OCI-LY3 (cell line): ENCODE measurements at regions not wholly inside any gene's neighbourhood (a gene's known extent, or its start where the extent isn't known, plus 50 kb on each side); places are given as distances from the start of the nearest gene placed in this dataset.
"Not testable (repeated sequence)": the region's sequence is repeated elsewhere in the genome, so short reads cannot be mapped to it uniquely, and the experiment has no call there.

ENCODE experiments used
- EZH2phosphoT487 ChIP-seq: fragments of 200-600 bp; shearing (Covaris generic); IDR thresholded peaks from 2 replicates; pipeline ENCODE4 v1.6.1; 2018; ENCODE audit warnings: antibody characterized with exemption, mixed run types, low read depth
- TF ChIP-seq, protein P1 (sequence below): fragments of 200-600, 300-600 bp; sonication (generic); IDR thresholded peaks from 2 replicates; pipeline ENCODE4 v1.5.1; 2014; ENCODE audit warnings: antibody characterized with exemption, low read length, low read depth

DNA sequence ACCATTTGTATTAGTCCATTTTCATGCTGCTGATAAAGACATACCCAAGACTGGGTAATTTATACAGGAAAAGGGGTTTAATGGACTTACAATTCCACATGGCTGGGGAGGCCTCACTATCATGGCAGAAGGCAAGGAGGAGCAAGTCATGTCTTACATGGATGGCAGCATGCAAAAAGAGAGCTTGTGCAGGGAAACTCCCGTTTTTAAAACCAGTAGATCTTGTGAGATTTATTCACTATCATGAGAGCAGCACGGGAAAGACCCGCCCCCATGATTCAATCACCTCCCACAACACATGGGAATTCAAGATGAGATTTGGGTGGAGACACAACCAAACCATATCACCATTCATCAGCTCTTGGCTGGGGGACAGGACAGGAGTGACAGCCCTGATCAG is 189.0 kb downstream of the UACA start:
- TF ChIP-seq, protein P1, sequence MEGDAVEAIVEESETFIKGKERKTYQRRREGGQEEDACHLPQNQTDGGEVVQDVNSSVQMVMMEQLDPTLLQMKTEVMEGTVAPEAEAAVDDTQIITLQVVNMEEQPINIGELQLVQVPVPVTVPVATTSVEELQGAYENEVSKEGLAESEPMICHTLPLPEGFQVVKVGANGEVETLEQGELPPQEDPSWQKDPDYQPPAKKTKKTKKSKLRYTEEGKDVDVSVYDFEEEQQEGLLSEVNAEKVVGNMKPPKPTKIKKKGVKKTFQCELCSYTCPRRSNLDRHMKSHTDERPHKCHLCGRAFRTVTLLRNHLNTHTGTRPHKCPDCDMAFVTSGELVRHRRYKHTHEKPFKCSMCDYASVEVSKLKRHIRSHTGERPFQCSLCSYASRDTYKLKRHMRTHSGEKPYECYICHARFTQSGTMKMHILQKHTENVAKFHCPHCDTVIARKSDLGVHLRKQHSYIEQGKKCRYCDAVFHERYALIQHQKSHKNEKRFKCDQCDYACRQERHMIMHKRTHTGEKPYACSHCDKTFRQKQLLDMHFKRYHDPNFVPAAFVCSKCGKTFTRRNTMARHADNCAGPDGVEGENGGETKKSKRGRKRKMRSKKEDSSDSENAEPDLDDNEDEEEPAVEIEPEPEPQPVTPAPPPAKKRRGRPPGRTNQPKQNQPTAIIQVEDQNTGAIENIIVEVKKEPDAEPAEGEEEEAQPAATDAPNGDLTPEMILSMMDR = not testable (repeated sequence)
- TF ChIP-seq EZH2phosphoT487 = not testable (repeated sequence)
